ENCODE measurements at regions not wholly inside any gene's neighbourhood (a gene's known extent, or its start where the extent isn't known, plus 50 kb on each side); places are given as distances from the start of the nearest gene placed in this dataset.

DNA sequence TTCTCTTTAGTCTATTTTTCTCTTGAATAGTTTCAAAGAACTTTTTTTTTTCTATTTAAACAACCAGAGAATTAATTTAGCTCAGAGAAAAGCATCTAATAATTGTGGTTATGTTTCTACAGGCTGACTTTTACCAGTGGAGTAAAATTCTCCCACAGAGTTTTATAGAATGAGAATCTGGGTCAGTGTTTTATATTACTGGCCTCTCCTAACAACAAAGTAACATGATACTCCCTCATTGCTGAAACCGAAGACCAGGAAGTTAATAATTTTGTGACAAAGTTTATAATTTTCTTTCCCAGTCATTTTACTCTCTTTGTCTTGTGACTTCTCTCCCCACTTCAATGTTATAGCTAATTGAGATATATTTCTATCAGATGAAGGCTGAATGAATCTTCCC lies 946.9 kb downstream of the EPHA3 start (continued):
- no peak for TF ChIP-seq GTF2F1 (IDR thresholded peaks at IDR 0.05; ENCODE audit: borderline replicate concordance, low read depth, low read length)
- TF ChIP-seq PHF8 (conservative IDR thresholded peaks at IDR 0.05; ENCODE audit: low read depth, low read length) = no peak
- no peak for TF ChIP-seq TAF1 (IDR thresholded peaks at IDR 0.05; ENCODE audit: low read depth, low read length)
- no peak for TF ChIP-seq RFX5 (IDR thresholded peaks at IDR 0.05; ENCODE audit: borderline replicate concordance, low read depth, low read length)

All from H1 (cell line).